GM18861 (cell line): ENCODE measurements at regions not wholly inside any gene's neighbourhood (a gene's known extent, or its start where the extent isn't known, plus 50 kb on each side); places are given as distances from the start of the nearest gene placed in this dataset.
"Not testable (repeated sequence)": the region's sequence is repeated elsewhere in the genome, so short reads cannot be mapped to it uniquely, and the experiment has no call there.

ENCODE experiments used
- ATAC-seq: cut with Tn5 transposase; IDR thresholded peaks from one replicate; pipeline ENCODE4 v1.9.1; 2021; ENCODE audit not compliant: unreplicated experiment

DNA sequence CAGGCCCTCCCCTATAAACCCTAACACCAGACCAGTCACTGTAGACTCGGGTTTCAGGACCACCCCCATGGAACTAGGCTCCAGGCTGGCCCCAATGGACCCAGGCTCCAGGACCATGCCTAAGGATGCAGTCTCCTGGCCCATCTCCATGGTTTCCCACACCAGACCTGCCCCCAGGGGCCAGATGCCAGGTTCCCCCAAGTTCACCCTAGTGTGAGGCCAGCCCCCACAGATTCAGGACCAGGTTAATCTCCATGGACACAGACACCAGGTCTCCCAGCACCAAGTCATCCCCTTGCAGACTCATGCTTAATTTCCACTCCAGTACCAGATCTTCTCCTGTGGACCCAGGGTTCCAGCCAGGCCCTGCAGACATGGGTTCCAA is 103.8 kb upstream of the LANCL2 start:
- no peak for ATAC-seq

DNA sequence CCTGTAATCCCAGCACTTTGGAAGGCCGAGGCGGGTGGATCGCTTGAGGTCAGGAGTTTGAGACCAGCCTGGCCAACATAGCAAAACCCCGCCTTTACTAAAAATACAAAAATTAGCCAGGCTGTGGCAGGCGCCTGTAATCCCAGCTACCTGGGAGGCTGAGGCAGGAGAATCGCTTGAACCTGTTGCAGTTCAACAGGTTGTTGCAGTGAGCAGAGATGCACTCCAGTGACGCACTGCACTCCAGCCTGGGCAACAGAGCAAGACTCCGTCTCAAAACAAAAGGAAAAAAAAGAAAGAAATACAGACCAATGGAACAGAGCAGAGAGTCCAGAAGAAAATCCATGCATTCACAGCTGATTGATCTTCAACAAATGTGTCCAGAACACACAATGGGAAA is 99.8 kb upstream of the LANCL2 start:
- ATAC-seq = not testable (repeated sequence)

DNA sequence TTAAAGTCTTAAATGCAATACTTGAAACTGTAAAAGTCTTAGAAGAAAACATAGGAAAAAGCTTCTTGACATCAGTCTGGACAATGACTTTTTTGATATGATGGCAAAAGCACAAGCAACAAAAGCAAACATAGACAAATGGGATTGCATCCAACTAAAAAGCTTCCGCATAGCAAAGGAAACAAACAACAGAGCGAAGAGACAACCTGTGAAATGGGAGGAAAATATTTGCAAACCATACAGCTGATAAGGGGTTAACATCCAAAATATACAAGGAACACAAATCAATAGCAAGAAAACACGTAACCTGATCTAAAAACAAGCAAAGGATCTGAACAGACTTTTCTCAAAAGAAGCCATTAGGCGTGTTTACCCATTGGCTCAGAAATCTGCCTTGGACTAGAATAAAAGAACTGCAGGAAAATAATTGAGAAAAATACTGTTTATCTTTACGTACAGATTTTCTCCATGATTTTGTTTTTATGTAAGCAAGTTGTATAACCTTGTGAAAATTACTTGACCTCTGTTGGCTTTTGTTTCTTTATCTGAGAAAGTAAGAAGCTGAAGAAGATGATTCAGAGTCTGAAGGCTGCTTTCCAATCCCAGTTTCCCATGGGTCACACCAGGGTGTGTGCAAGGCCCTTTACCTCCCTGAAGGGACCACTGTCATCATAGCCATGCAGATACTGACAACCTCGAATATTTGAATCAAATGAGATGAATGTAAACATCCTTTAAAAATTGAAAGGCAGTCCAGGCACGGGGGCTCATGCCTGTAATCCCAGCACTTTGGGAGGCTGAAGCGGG is 99.1 kb upstream of the LANCL2 start:
- no peak for ATAC-seq

DNA sequence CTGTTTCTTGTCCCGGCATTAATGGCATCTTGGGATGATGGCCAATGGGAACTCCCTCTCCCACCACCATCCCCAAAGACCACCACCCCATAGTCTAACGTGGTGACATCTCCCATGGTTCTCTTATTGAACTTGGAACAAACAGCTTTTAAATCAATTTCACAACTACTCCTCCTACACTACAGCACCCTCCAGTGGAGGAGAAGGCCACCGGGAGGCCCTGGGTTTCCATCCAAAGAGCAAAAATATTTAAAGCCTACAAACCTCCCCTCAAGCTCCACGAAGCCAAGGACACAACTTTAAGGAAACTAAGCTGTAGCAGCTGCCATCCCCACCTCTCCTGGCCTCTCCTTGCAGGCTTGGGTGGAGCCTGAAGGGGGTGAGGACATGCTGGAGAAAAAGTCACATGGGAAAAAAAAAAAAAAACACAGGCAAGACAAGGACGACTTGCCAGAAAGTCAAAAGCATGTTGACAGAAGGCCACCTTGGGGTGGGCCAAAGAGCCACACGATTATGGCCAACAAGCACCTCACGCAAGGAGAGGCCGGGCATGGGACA is 94.0 kb upstream of the LANCL2 start:
- no peak for ATAC-seq

DNA sequence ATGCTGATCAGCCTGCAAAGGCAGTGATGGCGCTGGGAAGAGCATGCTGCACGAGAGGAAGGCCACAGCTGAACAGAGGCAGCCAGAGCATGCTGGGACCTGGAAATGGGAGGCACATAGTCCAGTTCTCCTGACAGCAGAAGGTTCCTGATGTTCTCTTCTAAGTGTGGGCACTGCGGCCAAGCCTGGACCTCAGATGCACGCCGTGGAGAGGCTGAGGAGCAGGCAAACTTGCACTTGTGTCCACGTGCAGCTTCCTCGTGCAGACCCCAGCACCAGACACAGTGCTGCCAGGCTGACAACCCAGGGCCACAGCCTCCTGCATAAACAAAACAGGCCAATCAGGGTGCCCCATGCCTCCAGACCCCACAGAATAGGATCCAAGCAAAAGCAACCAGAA is 93.5 kb upstream of the LANCL2 start:
- no peak for ATAC-seq

DNA sequence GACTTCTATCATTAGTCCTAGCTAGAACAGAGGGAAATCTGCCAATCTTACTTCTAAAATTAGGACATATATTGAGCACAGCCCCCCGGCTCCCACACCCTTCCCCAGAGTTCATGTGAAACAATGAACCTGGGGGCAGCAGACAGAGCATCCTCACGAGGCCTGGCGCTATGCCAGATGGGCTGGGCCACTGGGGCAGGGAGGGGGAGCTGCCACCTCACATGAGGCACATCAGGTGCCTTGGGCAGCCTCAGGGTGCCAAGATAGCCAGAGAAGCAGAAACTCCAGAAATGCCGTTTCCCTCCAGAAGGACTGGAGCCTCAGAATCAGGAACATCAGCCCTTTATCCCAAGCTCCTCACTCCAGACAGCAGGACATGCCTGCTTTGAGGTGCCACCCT is 92.8 kb upstream of the LANCL2 start:
- ATAC-seq = no peak

DNA sequence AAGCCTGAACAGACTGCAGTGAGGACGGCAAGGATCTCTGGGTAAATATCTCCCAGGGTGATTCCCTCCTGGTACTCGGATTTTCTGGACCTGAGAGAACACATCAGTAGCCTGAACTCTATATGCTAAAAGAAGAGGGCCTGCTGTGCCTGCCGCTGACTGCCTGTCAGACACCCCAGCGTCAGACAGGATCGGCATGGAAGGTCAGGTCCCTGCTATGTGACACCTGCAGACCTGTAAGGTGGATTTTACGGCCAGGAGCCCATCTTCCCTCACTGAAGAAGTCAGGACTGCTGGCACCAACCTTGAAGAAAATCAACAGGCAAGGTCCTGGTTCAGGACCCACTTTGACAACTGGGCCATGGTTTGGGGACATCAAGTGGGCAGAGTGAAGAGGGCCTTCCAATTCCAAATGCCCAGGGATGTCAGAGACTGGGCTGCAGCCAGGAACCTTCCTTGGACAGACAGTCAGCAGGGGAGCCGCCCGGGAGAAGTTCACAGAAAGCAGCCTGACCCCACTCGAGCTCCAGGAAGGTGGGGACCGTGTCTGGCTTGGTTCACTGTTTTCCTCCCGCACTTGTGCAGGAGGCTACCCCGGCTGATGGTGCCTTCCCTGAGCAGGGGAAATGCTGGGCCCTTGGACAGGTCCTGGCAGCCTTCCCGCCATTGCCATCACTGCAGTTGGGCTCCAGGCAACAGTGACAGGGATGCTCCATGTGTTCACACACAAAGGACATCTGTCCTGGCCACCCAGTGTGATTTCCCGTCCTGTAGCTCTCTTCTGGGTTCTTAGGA is 91.8 kb upstream of the LANCL2 start:
- no peak for ATAC-seq

DNA sequence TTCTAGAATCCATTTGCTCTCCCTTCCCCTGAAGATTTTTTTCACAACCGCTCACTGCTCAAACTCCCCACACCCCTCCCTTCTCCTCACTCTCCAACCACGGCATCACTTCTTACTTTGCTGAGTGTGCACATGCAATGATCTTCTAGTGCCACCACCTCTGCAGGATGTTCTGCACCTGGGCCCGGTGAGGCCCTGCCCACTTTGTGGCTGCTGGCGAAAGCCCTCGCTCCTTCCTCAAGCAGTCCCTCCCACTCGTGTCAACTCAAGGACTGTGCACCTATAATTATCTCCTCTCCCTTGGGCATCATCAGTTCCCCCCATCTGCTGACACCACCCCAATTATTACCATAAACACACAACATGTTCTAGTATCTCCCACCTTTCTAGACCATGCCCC is 91.0 kb upstream of the LANCL2 start:
- ATAC-seq = no peak

DNA sequence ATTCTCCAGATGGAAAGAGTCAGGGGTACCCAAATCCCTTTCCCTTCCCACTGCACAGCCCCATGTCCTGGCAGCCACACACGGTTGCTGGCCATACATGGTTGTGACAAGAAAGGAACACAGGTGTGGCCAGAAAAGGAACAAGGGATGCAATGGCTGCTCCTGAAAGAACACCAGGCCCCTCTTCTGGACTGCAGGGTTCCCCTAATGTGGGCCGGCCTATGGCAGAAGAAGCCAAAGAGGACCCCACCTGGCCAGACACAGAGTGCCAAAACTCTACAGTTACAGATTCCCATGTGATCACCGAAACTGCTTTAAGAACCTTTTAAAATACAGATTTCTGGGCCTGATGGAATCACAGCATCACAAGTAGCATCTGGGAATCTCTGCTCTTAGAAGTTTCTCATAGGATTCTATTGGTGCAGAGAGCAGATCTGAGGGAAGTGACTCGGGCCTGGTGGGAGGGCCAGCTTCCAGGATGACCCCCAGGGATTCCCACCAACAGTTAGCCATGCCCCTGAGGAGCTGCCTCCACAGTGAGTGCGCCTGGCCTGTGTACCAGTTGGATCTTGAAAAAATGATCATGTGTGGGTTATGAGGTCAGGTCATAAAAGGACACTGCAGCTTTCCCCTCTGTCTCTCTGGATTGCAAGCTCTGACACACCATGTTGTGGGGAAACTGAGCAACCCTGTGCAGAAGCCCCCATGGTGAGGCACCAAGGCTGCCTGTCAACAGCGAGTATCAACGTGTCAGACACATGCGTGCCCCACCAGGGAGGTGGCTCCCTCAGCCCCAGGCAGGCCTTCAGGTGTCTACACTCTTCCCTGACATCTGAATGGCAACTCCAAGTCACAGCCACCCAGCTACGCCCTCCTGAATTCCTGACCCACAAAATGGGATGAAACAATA is 89.6 kb upstream of the LANCL2 start:
- no peak for ATAC-seq

DNA sequence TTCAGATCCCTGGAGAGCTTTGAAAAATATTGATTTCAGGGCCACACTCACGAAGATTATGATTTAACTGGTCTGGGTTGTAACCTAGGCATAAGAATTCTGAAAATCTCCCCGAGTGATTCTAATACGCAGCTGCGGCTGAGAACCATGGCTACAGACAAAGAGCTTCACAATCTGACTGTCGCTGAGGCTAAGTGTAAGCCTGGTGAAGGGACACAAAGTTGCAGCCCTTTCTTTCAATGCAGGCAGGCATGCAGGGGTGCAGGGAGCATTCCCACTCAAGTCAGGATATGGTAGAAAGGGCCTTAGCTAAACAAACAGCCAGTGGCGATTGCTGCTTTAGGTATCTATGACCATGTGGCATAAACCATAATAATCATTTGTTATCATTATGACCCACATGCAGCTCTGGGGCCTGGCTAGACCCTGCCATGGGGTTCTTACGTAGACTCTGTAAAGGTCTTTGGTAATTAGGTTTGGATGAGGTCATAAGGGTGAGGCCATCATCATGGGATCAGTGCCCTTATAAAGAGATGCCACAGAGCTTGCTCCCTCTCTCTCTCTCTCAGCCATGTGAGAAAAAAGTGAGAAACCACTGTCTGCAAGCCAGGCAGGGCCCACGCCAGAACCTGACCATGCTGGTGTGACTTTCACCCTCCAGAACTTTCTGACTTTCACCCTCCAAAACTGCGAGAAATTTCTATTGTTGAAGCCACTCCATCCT is 88.4 kb upstream of the LANCL2 start:
- ATAC-seq = no peak

DNA sequence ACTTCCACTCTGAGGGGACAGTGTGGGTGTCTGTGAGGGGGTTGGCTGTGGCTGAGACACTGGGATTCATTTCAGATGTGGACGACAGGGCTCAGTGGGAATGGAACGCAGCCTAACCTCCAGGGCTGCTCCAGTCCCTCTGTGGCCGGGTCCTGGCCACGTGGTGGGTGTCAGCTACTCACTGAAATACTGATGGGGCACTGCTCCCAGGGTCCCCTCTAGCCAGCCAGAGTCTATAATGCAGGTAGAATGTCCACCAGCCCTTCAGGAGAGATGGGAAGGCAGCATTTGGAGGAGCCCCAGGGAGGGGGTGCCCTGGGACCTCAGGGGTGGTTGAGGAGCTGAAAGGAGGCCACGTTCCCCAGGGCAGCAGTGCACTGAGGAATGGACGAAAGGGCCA is 87.2 kb upstream of the LANCL2 start:
- ATAC-seq = no peak

DNA sequence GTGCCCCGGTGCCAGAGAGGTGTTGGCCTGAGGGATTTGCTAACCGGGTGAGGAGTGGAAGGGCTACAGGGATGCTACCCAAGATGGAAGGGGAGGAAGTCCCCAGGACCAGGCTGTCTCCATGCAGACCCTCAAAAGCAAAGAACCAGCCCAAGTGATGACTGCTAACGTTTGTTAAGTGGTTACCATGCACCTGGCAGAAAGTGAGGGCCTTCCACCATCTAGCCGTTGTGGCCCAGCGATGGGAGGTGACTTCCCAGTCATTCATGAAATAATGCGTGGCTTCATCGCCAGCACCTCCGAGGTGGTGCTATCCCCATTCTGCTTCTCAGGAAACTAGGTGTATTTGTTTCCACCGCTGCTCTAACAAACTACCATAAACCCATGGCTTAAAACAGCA is 86.8 kb upstream of the LANCL2 start:
- ATAC-seq = no peak

DNA sequence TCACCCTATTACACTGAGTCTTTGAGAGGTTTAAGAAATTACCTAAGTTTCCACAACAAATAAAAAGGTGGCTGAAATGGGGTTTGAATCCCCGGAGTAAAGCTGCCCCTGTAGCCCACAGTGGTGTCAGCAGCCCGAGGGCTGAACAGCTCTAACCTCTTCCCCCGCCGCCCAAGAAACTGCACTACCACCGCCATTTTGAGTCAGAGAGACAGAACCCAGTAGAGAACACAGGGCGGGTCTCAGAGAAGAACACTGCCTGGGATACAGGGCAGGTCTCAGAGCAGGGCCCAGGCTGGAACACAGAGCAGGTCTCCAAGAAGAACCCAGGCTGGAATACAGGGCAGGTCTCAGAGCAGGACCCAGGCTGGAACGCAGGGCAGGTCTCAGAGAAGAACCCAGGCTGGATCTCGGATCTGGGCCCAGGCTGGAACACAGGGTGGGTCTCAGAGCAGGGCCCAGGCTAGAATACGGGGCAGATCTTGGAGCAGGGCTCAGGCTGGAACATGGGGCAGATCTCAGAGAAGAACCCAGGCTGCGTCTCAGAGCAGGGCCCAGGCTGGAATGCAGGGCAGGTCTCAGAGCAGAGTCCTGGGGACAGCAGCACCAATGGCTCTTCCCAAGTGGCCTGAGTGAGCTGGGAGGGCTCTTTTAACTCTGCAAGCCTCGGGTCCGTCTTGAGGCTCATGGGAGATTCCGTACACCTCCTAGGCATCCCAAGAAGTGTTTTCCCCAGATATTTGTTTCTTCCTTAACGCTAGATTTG is 85.9 kb upstream of the LANCL2 start:
- ATAC-seq = no peak

DNA sequence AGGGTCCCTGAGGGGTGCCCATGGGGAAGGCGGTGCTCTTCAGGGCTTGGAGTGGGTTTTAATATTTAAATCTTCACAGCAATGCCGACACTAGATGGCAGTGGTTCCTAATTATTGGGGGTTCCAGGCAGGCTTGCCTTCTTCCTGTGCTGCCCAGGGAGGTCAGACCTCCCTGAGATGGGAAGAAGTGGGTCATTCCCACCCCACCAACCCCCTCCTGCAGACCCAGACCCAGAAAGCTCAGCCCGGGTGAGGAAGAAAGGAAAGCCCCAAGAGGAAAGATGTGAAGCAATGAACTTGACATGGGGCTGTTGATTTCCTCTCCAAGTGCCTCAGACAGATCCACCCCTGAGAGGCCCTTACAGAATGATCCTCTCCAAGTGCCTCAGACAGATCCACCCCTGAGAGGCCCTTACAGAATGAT is 85.1 kb upstream of the LANCL2 start:
- ATAC-seq = peak; percentile 90

DNA sequence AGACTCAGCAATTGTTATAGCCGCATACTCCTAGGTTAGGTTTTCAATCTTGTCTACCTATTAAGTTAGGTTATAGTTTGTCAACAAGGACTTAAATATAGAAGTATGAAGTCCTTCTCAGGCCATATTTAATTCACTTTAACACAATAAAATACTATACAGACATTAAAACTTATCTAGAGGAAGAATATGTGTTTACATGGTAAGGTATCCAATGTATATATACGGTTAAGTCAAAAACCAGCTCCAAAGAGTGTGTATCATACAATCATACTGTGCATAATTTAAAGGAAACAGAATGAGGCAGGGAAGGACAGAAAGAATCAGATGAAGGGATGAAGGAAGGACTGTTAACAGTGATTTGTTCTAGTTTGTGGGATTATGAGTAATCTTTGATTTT is 79.5 kb upstream of the LANCL2 start:
- no peak for ATAC-seq

DNA sequence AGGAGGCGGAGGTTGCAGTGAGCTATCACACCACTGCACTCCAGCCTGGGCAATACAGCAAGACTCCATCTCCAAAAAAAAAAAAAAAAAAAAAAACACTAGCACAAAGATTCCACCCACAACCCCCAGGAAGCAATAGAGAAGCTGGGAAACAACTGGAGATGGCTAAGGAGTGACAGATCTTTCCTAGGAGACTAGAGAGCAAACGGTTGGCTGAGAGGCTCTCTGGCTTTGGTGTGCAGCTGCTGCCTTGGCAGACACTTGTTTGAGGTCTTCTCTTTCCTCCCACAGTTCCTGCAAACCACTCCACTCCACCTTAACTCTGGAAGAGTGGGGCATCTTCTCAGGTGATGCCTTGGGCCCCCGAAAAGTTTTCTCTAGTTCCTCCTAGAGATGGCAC is 78.5 kb upstream of the LANCL2 start:
- ATAC-seq = no peak

DNA sequence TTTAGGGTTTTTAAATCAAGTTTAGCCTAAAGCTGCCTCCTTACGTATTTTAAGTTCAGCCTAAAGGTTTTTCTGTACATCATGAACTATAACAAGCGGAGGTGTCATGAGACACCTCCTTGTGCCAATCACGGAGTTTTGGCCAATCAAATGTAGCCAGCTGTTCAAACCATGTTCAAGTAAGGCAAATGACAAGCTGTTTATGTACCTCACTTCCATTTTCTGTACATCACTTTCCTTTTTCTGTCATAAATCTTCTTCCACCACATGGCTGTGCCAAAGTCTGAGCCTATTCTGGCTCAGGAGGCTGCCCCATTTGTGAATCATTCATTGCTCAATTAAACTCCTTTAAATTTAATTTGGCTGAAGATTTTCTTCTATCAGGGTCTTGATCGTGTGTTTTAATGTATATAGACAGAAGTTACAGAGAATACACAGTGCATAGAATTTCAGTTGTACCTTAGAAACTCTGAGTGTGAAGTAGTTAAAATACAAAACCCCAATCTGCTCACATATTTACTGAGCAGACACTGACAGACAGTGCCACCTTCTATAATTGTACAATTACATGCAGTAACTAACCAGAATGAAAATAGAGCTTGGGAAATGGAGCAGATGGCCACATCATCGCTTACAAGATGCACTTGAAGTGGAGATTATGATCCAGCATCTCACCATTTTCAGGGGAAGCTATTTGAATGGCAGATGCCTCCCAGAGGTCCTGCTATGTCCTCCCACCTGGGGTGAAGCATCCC is 76.9 kb upstream of the LANCL2 start:
- no peak for ATAC-seq

DNA sequence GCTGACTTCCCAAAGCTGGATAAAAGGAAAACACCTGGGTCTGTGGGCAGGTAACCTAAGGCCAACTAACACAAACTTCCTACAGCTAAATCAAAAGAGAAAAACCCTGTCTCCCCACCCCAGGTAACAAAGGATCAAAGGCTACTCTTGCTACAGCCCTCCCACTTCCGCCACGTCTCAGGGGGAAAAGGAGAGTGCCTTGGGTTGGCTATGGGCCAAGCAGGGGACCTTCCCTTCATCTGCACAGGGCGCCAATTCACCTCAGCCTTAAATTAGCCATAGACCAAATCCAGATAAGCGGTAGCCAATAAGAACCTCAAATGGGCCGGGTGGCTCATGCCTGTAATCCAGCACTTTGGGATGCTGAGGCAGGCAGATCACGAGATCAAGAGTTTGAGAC is 69.1 kb upstream of the LANCL2 start:
- ATAC-seq = no peak
